Activated T-helper 1 cell treated with anti-CD3 and anti-CD28 coated beads, Interleukin-12 subunit alpha, Interleukin-12 subunit beta, Interleukin-2, Interleukin-4 antibody, amounts not matched to agents 30 ng/mL and 10 ng/mL and 1 ng/mL, durations not matched to agents 14 hours and 24 hours and 36 hours (primary cell): ENCODE measurements at regions not wholly inside any gene's neighbourhood (a gene's known extent, or its start where the extent isn't known, plus 50 kb on each side); places are given as distances from the start of the nearest gene placed in this dataset.

ENCODE experiments used
- DNase-seq: peaks from one replicate; pipeline ENCODE4 v3.0.0; 2021; ENCODE audit warnings: low spot score
- H3K27ac Mint-ChIP-seq: one replicate; pipeline ENCODE4 v1.8.0; 2021; ENCODE audit warnings: mild to moderate bottlenecking, mixed read lengths
- H3K27me3 Mint-ChIP-seq: one replicate; pipeline ENCODE4 v1.8.0; 2022; ENCODE audit warnings: mild to moderate bottlenecking, moderate library complexity, mixed read lengths; ENCODE audit not compliant: insufficient read depth
- H3K36me3 Mint-ChIP-seq: one replicate; pipeline ENCODE4 v1.8.0; 2021; ENCODE audit warnings: low read depth, mixed read lengths
- H3K4me1 Mint-ChIP-seq: one replicate; pipeline ENCODE4 v1.8.0; 2021; ENCODE audit warnings: low read depth, mixed read lengths
- H3K4me3 Mint-ChIP-seq: one replicate; pipeline ENCODE4 v1.8.0; 2021; ENCODE audit warnings: mild to moderate bottlenecking, moderate library complexity, mixed read lengths
- H3K9me3 Mint-ChIP-seq: one replicate; pipeline ENCODE4 v1.8.0; 2021; ENCODE audit warnings: mixed read lengths
- intact Hi-C: fragments of 100-400 bp; cut with micrococcal nuclease; formaldehyde crosslinking; loops from one replicate; pipeline ENCODE4 v1.15.1; 2024

DNA sequence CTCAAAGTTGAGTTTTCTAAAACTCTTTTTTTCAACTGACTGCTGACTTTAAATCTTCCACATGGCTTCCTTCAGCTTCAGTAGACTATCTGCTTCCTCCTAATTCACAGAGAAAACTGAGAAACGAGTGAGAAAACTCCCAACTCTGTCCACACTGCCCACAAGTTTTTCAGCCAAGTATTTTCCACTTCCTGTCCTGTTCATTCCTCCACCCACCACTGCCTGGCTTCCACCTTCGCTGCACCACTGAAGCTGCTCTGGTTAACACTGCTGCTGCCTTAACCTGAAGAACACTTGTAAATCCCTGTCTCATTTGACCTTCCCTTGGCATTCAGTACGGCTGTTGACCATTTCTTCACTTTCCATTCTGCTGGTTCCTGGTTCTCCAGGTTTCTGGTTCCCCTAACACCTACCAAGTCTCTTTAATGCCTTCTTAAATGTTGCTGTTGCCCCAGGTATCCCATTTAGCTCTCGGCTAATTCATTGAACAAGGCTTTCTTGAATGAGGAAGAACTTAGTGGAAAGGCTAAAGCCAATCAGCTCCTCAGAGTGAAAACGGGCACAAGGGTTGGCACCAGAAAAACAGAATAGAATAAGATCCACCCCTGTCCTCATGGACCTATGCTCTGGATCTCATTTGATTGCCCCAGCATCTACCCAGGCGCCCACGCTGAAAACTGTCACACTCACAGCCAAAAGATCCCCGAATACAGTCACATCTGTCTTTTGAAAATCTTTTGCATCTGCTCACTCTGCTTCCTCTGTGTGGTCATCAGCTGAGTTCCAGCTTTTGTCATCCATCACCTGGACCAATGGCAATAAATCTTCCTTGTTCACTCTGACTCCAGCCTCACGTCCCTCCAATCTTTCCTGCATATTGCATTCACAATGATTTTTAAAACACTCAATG is 104.4 kb upstream of the TAB2 start:
- Mint-ChIP-seq H3K9me3 (no peaks in the 10 kb centered on the region), H3K27ac (no peak overlapping the region), H3K36me3 (peaks cover 19% of the 10 kb centered on the region), H3K4me3 (no peak overlapping the region), H3K27me3 (no peaks in the 10 kb centered on the region), H3K4me1 (peaks cover 22% of the 10 kb centered on the region)
- intact Hi-C loops, result loop anchor here (1.0 to 5.0 kb wide), 15 partner anchors 21 to 454 kb away; no protein-coding TSS in a partner anchor
- DNase-seq, result peak; percentile 34

DNA sequence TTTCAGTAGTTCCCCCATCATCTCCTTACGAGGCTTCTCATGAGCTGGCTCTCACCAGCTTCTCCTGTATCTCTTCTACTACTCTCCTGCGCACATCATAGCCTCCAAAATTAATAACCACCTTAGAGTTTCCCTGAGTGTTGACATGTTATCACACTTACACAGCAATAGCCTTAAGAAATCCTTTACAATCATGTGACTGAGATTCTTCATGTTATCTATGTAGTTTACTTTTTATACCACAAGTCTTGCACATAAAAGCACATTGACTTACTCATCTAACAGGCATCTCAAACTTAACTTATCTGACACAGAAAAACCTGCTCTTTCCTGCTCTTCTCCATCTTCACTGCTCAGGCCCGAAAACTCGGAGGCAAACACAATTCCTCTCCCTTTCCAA is 103.7 kb upstream of the TAB2 start:
- peaks cover 28% of the 10 kb centered on the region for H3K4me1 Mint-ChIP-seq
- H3K4me3 Mint-ChIP-seq, result no peak overlapping the region
- peaks cover 16% of the 10 kb centered on the region for H3K36me3 Mint-ChIP-seq
- H3K27me3 Mint-ChIP-seq, result no peaks in the 10 kb centered on the region
- no peaks in the 10 kb centered on the region for H3K9me3 Mint-ChIP-seq
- DNase-seq, result no peak
- no peak overlapping the region for H3K27ac Mint-ChIP-seq
- intact Hi-C loops, result loop anchor here (1.0 to 5.0 kb wide), 13 partner anchors 20 to 455 kb away; no protein-coding TSS in a partner anchor

DNA sequence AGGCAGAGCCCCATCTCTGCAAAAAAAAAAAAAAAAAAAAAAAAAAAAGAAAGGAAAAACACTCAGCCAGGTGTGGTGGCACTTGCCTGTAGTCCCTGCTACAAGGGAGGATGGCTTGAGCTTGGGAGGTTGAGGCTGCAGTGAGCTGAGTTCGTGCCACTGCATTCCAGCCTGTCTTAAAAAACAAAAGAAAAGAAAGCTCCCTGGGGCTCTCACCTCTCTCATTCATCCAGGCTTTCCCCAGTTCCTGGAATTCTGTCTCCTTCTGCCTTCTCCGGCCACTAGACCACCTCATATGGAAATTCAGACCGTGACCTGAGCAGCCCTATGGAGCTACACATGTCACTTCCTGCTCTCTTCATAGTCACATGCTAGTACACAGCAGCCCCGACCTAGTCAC is 101.1 kb upstream of the TAB2 start:
- Mint-ChIP-seq H3K4me3 (peak overlapping the region; percentile 13), H3K9me3 (peaks cover 10% of the 10 kb centered on the region), H3K27me3 (no peaks in the 10 kb centered on the region), H3K4me1 (peaks cover 44% of the 10 kb centered on the region), H3K36me3 (peaks cover 17% of the 10 kb centered on the region), H3K27ac (peak overlapping the region; percentile 86)
- DNase-seq, result no peak
- intact Hi-C loops, result no loop called here

GRCh38 chr6:149217466-149217888 is 100.0 kb upstream of the TAB2 start:
- Mint-ChIP-seq H3K9me3 (peaks cover 12% of the 10 kb centered on the region), H3K27me3 (no peaks in the 10 kb centered on the region), H3K27ac (peak overlapping the region; percentile 77), H3K4me3 (peak overlapping the region; percentile 1), H3K36me3 (peaks cover 21% of the 10 kb centered on the region), H3K4me1 (peaks cover 47% of the 10 kb centered on the region)
- intact Hi-C loops, result no loop called here
- no peak for DNase-seq

DNA sequence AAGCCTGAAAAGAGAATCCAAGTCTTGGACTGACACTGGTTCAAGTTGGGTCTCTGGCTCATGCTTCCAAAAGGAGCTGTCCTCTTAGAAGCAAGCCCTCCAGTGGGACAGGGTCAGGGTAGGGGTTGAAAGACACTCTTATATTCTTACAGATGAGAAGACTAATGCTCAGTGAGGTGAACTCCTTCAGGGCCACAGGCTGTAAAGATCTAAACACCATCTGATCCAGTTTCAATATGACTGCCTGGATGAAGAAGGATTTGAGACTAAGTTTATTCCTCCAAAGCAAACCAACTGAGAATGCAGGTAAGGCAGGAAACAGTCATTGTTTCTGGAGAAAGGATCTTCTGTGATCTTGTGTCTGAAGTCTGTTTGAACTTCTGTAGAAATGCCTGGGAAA is 99.0 kb upstream of the TAB2 start:
- peaks cover 28% of the 10 kb centered on the region for H3K36me3 Mint-ChIP-seq
- no peak for DNase-seq

DNA sequence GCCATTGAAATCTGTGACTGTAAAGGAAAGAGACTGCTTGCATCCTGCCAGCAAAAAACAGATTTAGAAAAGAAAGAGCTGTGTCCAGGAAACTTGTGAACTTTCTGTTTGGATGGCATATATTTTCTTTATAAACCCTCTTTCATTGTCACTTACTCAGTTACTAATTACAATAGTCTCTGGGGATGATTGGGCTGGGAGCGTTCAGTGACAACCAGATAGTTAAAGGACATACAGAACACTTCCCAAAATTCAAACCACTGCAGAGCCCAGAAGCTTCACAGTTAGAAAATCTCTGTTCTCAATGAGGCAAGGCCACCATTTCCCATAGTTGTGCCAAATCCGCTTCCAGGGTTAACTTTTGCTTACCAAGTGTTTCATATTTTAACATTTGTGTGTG is 98.6 kb upstream of the TAB2 start:
- peaks cover 61% of the 10 kb centered on the region for H3K4me1 Mint-ChIP-seq
- H3K27me3 Mint-ChIP-seq, result no peaks in the 10 kb centered on the region
- peak overlapping the region; percentile 77 for H3K27ac Mint-ChIP-seq
- peak overlapping the region; percentile 45 for H3K4me3 Mint-ChIP-seq
- H3K9me3 Mint-ChIP-seq, result peaks cover 12% of the 10 kb centered on the region
- intact Hi-C loops, result loop anchor here (1.0 to 2.0 kb wide), 4 partner anchors 15 to 214 kb away; no protein-coding TSS in a partner anchor
- DNase-seq, result no peak
- peaks cover 32% of the 10 kb centered on the region for H3K36me3 Mint-ChIP-seq

More for the DNA sequence above, 99.0 kb upstream of the TAB2 start:
- Mint-ChIP-seq H3K27ac (peak overlapping the region; percentile 77), H3K27me3 (no peaks in the 10 kb centered on the region), H3K4me3 (peak overlapping the region; percentile 45), H3K9me3 (peaks cover 12% of the 10 kb centered on the region), H3K4me1 (peaks cover 56% of the 10 kb centered on the region)
- intact Hi-C loops, result loop anchor here (1.0 to 2.0 kb wide), 4 partner anchors 16 to 214 kb away; no protein-coding TSS in a partner anchor

- no peak overlapping the region for H3K27ac Mint-ChIP-seq
- intact Hi-C loops, result no loop called here
Observed at GRCh38 chr6:149220882-149221773, 96.4 kb upstream of the TAB2 start.

DNA sequence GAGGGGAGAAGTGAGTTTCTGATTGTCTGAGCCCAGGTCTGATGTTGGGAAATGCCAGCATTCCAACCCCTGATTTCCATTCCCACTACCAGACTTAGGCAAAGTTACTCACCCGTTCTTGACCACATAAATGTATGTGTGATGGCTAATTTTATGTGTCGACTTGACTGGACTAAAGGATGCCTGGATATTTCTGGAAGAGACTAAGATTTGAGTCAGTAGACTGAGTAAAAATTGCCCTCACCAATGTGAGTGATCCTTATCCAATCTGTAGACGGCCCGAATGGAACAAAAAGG is 95.8 kb upstream of the TAB2 start:
- H3K27me3 Mint-ChIP-seq, result no peaks in the 10 kb centered on the region
- DNase-seq, result no peak
- H3K4me3 Mint-ChIP-seq, result no peak overlapping the region
- intact Hi-C loops, result no loop called here
- no peak overlapping the region for H3K27ac Mint-ChIP-seq
- peaks cover 39% of the 10 kb centered on the region for H3K36me3 Mint-ChIP-seq
- peaks cover 78% of the 10 kb centered on the region for H3K4me1 Mint-ChIP-seq
- peaks cover 12% of the 10 kb centered on the region for H3K9me3 Mint-ChIP-seq

More at GRCh38 chr6:149220882-149221773, 96.4 kb upstream of the TAB2 start:
- Mint-ChIP-seq H3K4me3 (no peak overlapping the region), H3K9me3 (peaks cover 12% of the 10 kb centered on the region), H3K36me3 (peaks cover 41% of the 10 kb centered on the region), H3K27me3 (no peaks in the 10 kb centered on the region), H3K4me1 (peaks cover 76% of the 10 kb centered on the region)
- no peak for DNase-seq

DNA sequence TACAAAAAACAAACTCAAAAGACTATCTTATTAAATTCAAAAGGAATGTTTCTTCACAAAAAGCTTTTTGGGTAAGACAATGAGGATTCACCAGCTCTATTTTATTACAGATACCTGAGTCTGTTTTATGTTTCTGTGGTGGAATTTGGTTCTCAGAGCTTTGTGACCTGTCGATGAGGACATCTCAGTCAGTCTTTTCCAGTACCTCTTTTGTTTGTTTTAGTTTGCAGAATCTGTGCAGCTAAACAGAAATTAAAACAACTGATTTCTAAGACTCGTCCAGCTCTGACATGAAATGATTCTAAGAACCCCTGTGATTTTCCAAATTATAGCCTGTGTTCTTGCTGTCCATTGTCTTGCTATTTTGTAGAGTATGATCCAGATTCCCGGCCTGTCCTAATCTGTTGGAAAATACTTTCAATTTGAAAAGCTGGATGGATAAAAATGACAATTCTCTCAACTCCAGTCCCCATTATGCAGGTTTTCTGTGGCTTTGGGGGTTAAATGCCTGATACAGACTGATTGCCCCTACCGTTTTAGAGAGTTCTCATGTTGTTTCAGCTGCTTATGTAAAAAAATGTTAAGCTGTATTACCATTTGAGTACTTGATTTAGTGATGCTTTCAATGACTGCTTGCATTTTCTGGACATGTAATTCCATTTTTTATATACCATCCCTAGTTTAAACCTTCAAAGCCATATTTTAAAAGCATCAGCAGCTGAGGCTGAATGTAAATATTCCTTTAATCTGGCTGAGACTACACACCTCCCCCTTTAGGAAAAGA is 94.2 kb upstream of the TAB2 start:
- no peak for DNase-seq
- H3K27me3 Mint-ChIP-seq, result no peaks in the 10 kb centered on the region
- peaks cover 38% of the 10 kb centered on the region for H3K36me3 Mint-ChIP-seq
- peaks cover 12% of the 10 kb centered on the region for H3K9me3 Mint-ChIP-seq
- intact Hi-C loops, result no loop called here
- H3K27ac Mint-ChIP-seq, result no peak overlapping the region
- H3K4me3 Mint-ChIP-seq, result no peak overlapping the region
- H3K4me1 Mint-ChIP-seq, result peaks cover 72% of the 10 kb centered on the region

DNA sequence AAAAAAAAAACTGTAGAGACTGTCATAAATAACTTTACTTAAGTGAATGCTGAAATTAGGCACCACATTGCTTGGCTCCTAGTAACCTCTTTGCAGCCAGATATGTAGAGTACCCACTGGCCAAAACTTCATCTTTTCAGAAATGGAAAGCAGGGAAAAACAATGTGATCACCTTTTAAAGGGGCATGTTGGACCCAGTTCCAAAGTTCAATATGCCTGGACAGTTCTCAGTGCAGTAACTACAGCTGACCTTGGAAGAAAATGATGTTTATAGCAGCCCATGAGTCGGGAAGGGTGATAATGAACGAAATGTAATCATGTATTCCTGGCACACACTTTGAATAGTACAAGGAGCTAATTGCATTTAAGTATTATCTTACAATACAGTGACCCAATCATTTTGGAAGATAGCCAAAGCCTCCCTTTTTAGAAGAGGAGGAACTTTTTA is 93.6 kb upstream of the TAB2 start:
- H3K9me3 Mint-ChIP-seq, result peaks cover 12% of the 10 kb centered on the region
- no peaks in the 10 kb centered on the region for H3K27me3 Mint-ChIP-seq
- DNase-seq, result no peak
- no peak overlapping the region for H3K4me3 Mint-ChIP-seq
- H3K36me3 Mint-ChIP-seq, result peaks cover 42% of the 10 kb centered on the region
- no peak overlapping the region for H3K27ac Mint-ChIP-seq
- intact Hi-C loops, result no loop called here
- H3K4me1 Mint-ChIP-seq, result peaks cover 70% of the 10 kb centered on the region

- intact Hi-C loops, result no loop called here
- Mint-ChIP-seq H3K36me3 (peaks cover 44% of the 10 kb centered on the region), H3K4me1 (peaks cover 68% of the 10 kb centered on the region), H3K4me3 (no peak overlapping the region), H3K27ac (no peak overlapping the region), H3K9me3 (peaks cover 11% of the 10 kb centered on the region), H3K27me3 (no peaks in the 10 kb centered on the region)
- no peak for DNase-seq
Observed at GRCh38 chr6:149224399-149224798, 93.1 kb upstream of the TAB2 start.

- peaks cover 8% of the 10 kb centered on the region for H3K9me3 Mint-ChIP-seq
- peaks cover 67% of the 10 kb centered on the region for H3K4me1 Mint-ChIP-seq
- intact Hi-C loops, result no loop called here
- DNase-seq, result no peak
- no peak overlapping the region for H3K27ac Mint-ChIP-seq
- H3K27me3 Mint-ChIP-seq, result no peaks in the 10 kb centered on the region
- no peak overlapping the region for H3K4me3 Mint-ChIP-seq
- peaks cover 40% of the 10 kb centered on the region for H3K36me3 Mint-ChIP-seq
Observed at GRCh38 chr6:149225370-149225769, 92.1 kb upstream of the TAB2 start.
